HepG2 (cell line): ENCODE measurements at regions not wholly inside any gene's neighbourhood (a gene's known extent, or its start where the extent isn't known, plus 50 kb on each side); places are given as distances from the start of the nearest gene placed in this dataset.

Experiments
- ATAC-seq: fragments of 200-7000 bp; cut with Tn5 transposase; 3 replicates; pipeline ENCODE4 v1.9.1; 2020; ENCODE audit warnings: mild to moderate bottlenecking, moderate library complexity
- BruUV-seq: library from RNA; stranded (reverse); fragments of 400-500 nt; replicated peaks from 2 replicates; lab custom pipeline; 2021; lab: Mats Ljungman, UMichigan
- CTCF ChIA-PET: fragments of 300-600 bp; formaldehyde crosslinking; extraction: SDS; loops from one replicate; lab custom pipeline; 2021; ENCODE audit warnings: low total read pairs, inconsistent platforms, low intra/inter-chr PET ratio; lab: Yijun Ruan, JAX
- POLR2A ChIA-PET: fragments of 350-600 bp; sonication (Branson Sonifier 250); formaldehyde crosslinking; loops from one replicate; lab custom pipeline; 2020; ENCODE audit warnings: antibody characterized with exemption, inconsistent platforms; lab: Yijun Ruan, JAX
- DNase-seq: peaks from one replicate; pipeline ENCODE4 v3.0.0-alpha.2; 2015; ENCODE audit warnings: low spot score
- FAIRE-seq: peaks from 3 replicates; lab custom pipeline; 2011; peaks lifted over from hg19 to GRCh38; lab: Jason Lieb, UNC
- H2AFZ ChIP-seq: one replicate; pipeline ENCODE4 v1.6.1; 2011; ENCODE audit warnings: low read length, inconsistent platforms
- H3K27ac ChIP-seq: fragments of 300-600 bp; 3 replicates; pipeline ENCODE4 v1.8.0; 2011; ENCODE audit warnings: mixed run types, mild to moderate bottlenecking, mixed read lengths, low read length, inconsistent platforms; ENCODE audit not compliant: insufficient read depth; ENCODE audit errors: extremely low read length
- H3K27me3 ChIP-seq, 2 experiments: fragments of 200-600 bp in 1 of 2; 2 replicates in 1 of 2; 3 replicates in 1 of 2; pipeline versions ENCODE4 v1.6.0 to v1.8.0; 2011; ENCODE audit warnings: low read length in 2 of 2, mild to moderate bottlenecking in 2 of 2, moderate library complexity in 2 of 2, inconsistent platforms in 1 of 2; ENCODE audit not compliant: insufficient read depth in 2 of 2, control insufficient read depth in 1 of 2
- H3K36me3 ChIP-seq, 2 experiments: fragments of 200-600 bp in 1 of 2; replicated peaks in 1 of 2; 2 replicates in 1 of 2; 3 replicates in 1 of 2; pipeline versions ENCODE4 v1.5.1 to v1.8.0; 2011; ENCODE audit warnings: low read length in 2 of 2, inconsistent platforms in 1 of 2; ENCODE audit not compliant: insufficient read depth in 2 of 2, control insufficient read depth in 1 of 2
- H3K4me1 ChIP-seq: 2 replicates; pipeline ENCODE4 v1.5.1; 2012; ENCODE audit warnings: low read length, inconsistent platforms; ENCODE audit not compliant: insufficient read depth
- H3K4me2 ChIP-seq: 2 replicates; pipeline ENCODE4 v1.6.0; 2011; ENCODE audit warnings: low read depth, low read length, inconsistent platforms
- H3K4me3 ChIP-seq, 3 experiments: fragments of 200-600 bp in 1 of 3; sonication (generic), shearing (Covaris generic) in 1 of 3; replicated peaks in 1 of 3; 2 replicates each; pipeline ENCODE4 v1.5.1; 2011 to 2016; ENCODE audit warnings: low read length in 3 of 3, inconsistent platforms in 2 of 3, low read depth in 2 of 3, mild to moderate bottlenecking in 2 of 3, control low read depth in 1 of 3, mixed read lengths in 1 of 3; ENCODE audit not compliant: insufficient read depth in 1 of 3
- H3K79me2 ChIP-seq: one replicate; pipeline ENCODE4 v1.6.1; 2011; ENCODE audit warnings: low read length, inconsistent platforms; ENCODE audit not compliant: insufficient read depth
- H3K9ac ChIP-seq: 2 replicates; pipeline ENCODE4 v1.6.0; 2011; ENCODE audit warnings: mild to moderate bottlenecking, low read depth, low read length, inconsistent platforms; ENCODE audit not compliant: insufficient read depth
- H3K9me3 ChIP-seq: 2 replicates; pipeline ENCODE4 v1.5.1; 2012; ENCODE audit warnings: mild to moderate bottlenecking, low read length
- H4K20me1 ChIP-seq: 2 replicates; pipeline ENCODE4 v1.6.0; 2011; ENCODE audit warnings: inconsistent platforms, mild to moderate bottlenecking, low read length, moderate library complexity; ENCODE audit not compliant: insufficient read depth
- JARID2 ChIP-seq: sonication (generic); formaldehyde crosslinking; IDR thresholded peaks from 2 replicates; pipeline ENCODE4 v1.8.1; 2023; ENCODE audit warnings: missing genetic modification reagents, inconsistent platforms; ENCODE audit not compliant: insufficient replicate concordance
- MTF2 ChIP-seq: sonication (generic); formaldehyde crosslinking; IDR thresholded peaks from 2 replicates; pipeline ENCODE4 v1.5.0; 2020; ENCODE audit warnings: missing genetic modification reagents, borderline replicate concordance
- REL ChIP-seq: sonication (generic); formaldehyde crosslinking; conservative IDR thresholded peaks from 2 replicates; pipeline ENCODE4 v1.8.0; 2022; ENCODE audit warnings: mild to moderate bottlenecking, missing genetic modification reagents, moderate library complexity
- ZNF160 ChIP-seq: sonication (generic); formaldehyde crosslinking; IDR thresholded peaks from 2 replicates; pipeline ENCODE4 v1.8.0; 2022; ENCODE audit warnings: mild to moderate bottlenecking, inconsistent platforms, missing genetic modification reagents
- ZNF329 ChIP-seq: sonication (generic); formaldehyde crosslinking; IDR thresholded peaks from 2 replicates; pipeline ENCODE4 v1.9.0; 2021; ENCODE audit warnings: low read depth, mild to moderate bottlenecking, missing genetic modification reagents
- ZNF441 ChIP-seq: sonication (generic); formaldehyde crosslinking; IDR thresholded peaks from 2 replicates; pipeline ENCODE4 v1.7.0; 2021; ENCODE audit warnings: missing genetic modification reagents, borderline replicate concordance
- ZNF562 ChIP-seq: sonication (generic); formaldehyde crosslinking; IDR thresholded peaks from 2 replicates; pipeline ENCODE4 v1.8.0; 2022; ENCODE audit warnings: missing genetic modification reagents, borderline replicate concordance
- ZNF850 ChIP-seq: sonication (generic); formaldehyde crosslinking; conservative IDR thresholded peaks from 2 replicates; pipeline ENCODE4 v1.9.0; 2021; ENCODE audit warnings: mild to moderate bottlenecking, missing genetic modification reagents
- WGBS: methylation state at CpG from one replicate; pipeline ENCODE4 v1.1.6; 2017; ENCODE audit warnings: low lambda C conversion rate; 5-methylcytosine and 5-hydroxymethylcytosine counted together
- in situ Hi-C: cut with HindIII; loops from 2 replicates; pipeline ENCODE4 v1.10.0; 2017; ENCODE audit warnings: low pct_unique_long_range_greater_than_20kb; ENCODE audit not compliant: extremely low pct_ligation_motif_present
- intact Hi-C: fragments of 100-400 bp; cut with micrococcal nuclease; formaldehyde crosslinking; loops from one replicate; pipeline ENCODE4 v1.10.0; 2022; ENCODE audit not compliant: unreplicated experiment
- TF ChIP-seq, protein P1 (sequence below): sonication (generic); formaldehyde crosslinking; IDR thresholded peaks from 2 replicates; pipeline ENCODE4 v1.4.0; 2020; ENCODE audit warnings: mild to moderate bottlenecking, missing genetic modification reagents

DNA sequence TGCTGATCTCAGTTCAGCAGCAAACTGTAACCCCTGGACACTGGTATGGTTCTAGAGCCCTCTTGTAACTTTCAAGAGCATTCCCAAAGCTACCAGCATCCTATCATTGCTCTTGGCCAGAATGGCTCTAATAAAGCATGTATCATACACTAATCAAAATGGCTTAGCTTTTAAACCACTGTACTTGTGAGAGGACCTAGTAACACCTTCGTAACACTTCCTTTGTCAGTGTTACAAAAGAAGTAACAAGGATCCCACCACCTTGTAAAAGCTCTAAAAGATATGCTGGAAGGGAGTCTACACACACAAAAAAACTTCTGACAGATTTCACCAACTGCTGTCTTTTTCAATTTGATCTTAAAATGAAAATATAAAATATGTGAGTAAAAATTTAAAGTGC is 144.7 kb downstream of the ALOX5 start:
- intact Hi-C loops = no loop called here
- H3K27ac ChIP-seq = no peak overlapping the region
- POLR2A ChIA-PET = no interaction called here
- no peak for FAIRE-seq
- no peak for TF ChIP-seq ZNF850 (CRISPR knock-in tag)
- TF ChIP-seq, protein P1, sequence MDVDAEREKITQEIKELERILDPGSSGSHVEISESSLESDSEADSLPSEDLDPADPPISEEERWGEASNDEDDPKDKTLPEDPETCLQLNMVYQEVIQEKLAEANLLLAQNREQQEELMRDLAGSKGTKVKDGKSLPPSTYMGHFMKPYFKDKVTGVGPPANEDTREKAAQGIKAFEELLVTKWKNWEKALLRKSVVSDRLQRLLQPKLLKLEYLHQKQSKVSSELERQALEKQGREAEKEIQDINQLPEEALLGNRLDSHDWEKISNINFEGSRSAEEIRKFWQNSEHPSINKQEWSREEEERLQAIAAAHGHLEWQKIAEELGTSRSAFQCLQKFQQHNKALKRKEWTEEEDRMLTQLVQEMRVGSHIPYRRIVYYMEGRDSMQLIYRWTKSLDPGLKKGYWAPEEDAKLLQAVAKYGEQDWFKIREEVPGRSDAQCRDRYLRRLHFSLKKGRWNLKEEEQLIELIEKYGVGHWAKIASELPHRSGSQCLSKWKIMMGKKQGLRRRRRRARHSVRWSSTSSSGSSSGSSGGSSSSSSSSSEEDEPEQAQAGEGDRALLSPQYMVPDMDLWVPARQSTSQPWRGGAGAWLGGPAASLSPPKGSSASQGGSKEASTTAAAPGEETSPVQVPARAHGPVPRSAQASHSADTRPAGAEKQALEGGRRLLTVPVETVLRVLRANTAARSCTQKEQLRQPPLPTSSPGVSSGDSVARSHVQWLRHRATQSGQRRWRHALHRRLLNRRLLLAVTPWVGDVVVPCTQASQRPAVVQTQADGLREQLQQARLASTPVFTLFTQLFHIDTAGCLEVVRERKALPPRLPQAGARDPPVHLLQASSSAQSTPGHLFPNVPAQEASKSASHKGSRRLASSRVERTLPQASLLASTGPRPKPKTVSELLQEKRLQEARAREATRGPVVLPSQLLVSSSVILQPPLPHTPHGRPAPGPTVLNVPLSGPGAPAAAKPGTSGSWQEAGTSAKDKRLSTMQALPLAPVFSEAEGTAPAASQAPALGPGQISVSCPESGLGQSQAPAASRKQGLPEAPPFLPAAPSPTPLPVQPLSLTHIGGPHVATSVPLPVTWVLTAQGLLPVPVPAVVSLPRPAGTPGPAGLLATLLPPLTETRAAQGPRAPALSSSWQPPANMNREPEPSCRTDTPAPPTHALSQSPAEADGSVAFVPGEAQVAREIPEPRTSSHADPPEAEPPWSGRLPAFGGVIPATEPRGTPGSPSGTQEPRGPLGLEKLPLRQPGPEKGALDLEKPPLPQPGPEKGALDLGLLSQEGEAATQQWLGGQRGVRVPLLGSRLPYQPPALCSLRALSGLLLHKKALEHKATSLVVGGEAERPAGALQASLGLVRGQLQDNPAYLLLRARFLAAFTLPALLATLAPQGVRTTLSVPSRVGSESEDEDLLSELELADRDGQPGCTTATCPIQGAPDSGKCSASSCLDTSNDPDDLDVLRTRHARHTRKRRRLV = no peak
- no peak for TF ChIP-seq REL (CRISPR knock-in tag)
- TF ChIP-seq MTF2 (CRISPR knock-in tag) = no peak
- TF ChIP-seq ZNF329 (CRISPR knock-in tag) = no peak
- no peak for TF ChIP-seq JARID2 (CRISPR knock-in tag)
- TF ChIP-seq ZNF562 (CRISPR knock-in tag) = no peak
- TF ChIP-seq ZNF160 = no peak
- TF ChIP-seq ZNF441 (CRISPR knock-in tag) = no peak
- TF ChIP-seq, all 625 proteins: peak for 0
- no peaks in the 10 kb centered on the region; the same call in 1 of the 2 replicates for H4K20me1 ChIP-seq
- BruUV-seq = no TSS peak
- DNase-seq (no peak), ATAC-seq (no peak)
- H3K9ac ChIP-seq = no peak overlapping the region
- peaks cover 28% of the 10 kb centered on the region for H3K4me1 ChIP-seq
- H2AFZ ChIP-seq = no peak overlapping the region
- in situ Hi-C loops = no loop called here
- 89% methylated on average over 1 of the region's 1 CpG for WGBS
- H3K4me3 ChIP-seq = no peak overlapping the region
- H3K4me2 ChIP-seq = no peak overlapping the region
- H3K36me3 ChIP-seq = no peaks in the 10 kb centered on the region; a peak in 1 of 5 replicates
- no peaks in the 10 kb centered on the region for H3K9me3 ChIP-seq
- H3K79me2 ChIP-seq = no peaks in the 10 kb centered on the region
- no peaks in the 10 kb centered on the region for H3K27me3 ChIP-seq
- CTCF ChIA-PET = no interaction called here
